ENCODE measurements at regions not wholly inside any gene's neighbourhood (a gene's known extent, or its start where the extent isn't known, plus 50 kb on each side); places are given as distances from the start of the nearest gene placed in this dataset.

DNA sequence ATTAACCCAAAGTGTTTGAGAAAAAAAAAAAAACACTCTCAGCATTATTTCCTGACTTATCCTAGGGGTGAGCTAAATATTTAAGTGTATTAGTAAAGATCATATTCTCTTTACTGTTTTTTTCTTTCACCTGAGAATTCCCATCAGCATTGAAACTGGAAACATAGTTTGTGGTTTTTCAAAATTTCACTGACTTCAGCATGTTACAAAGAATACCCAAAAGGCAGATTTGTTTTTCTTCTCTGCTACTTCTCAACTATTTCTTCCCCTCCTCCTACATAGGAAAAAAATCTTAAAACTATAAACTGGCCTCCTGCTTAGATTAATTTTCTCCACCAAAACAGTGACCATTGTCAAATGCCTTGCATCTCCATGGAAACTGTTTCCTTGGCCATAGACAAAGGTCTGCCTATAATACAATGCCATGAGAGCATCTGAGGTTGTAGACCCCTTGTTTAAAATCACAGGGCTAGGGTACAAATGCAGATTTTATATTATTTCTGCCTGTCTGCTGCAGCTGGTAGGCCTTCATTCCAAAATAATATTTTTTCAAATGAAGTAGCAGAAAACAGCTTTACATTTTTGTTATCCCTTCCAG, 179.7 kb upstream of the GALNT5 start:
- TF ChIP-seq, protein P1, sequence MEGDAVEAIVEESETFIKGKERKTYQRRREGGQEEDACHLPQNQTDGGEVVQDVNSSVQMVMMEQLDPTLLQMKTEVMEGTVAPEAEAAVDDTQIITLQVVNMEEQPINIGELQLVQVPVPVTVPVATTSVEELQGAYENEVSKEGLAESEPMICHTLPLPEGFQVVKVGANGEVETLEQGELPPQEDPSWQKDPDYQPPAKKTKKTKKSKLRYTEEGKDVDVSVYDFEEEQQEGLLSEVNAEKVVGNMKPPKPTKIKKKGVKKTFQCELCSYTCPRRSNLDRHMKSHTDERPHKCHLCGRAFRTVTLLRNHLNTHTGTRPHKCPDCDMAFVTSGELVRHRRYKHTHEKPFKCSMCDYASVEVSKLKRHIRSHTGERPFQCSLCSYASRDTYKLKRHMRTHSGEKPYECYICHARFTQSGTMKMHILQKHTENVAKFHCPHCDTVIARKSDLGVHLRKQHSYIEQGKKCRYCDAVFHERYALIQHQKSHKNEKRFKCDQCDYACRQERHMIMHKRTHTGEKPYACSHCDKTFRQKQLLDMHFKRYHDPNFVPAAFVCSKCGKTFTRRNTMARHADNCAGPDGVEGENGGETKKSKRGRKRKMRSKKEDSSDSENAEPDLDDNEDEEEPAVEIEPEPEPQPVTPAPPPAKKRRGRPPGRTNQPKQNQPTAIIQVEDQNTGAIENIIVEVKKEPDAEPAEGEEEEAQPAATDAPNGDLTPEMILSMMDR (IDR thresholded peaks at IDR 0.05) = no peak
- TF ChIP-seq POLR2A (IDR thresholded peaks at IDR 0.05) = no peak
